B cell (primary cell): ENCODE measurements at regions not wholly inside any gene's neighbourhood (a gene's known extent, or its start where the extent isn't known, plus 50 kb on each side); places are given as distances from the start of the nearest gene placed in this dataset.

ENCODE experiments used
- EZH2 ChIP-seq: IDR thresholded peaks from 2 replicates; pipeline ENCODE4 v1.6.1; 2012; ENCODE audit warnings: borderline replicate concordance, low read depth, mild to moderate bottlenecking, moderate library complexity, low read length; ENCODE audit not compliant: insufficient read depth, poor library complexity, severe bottlenecking
- TF ChIP-seq, protein P1 (sequence below): fragments of 200-600 bp; IDR thresholded peaks from one replicate; pipeline ENCODE4 v1.8.0; 2022; ENCODE audit warnings: antibody characterized with exemption, mild to moderate bottlenecking

DNA sequence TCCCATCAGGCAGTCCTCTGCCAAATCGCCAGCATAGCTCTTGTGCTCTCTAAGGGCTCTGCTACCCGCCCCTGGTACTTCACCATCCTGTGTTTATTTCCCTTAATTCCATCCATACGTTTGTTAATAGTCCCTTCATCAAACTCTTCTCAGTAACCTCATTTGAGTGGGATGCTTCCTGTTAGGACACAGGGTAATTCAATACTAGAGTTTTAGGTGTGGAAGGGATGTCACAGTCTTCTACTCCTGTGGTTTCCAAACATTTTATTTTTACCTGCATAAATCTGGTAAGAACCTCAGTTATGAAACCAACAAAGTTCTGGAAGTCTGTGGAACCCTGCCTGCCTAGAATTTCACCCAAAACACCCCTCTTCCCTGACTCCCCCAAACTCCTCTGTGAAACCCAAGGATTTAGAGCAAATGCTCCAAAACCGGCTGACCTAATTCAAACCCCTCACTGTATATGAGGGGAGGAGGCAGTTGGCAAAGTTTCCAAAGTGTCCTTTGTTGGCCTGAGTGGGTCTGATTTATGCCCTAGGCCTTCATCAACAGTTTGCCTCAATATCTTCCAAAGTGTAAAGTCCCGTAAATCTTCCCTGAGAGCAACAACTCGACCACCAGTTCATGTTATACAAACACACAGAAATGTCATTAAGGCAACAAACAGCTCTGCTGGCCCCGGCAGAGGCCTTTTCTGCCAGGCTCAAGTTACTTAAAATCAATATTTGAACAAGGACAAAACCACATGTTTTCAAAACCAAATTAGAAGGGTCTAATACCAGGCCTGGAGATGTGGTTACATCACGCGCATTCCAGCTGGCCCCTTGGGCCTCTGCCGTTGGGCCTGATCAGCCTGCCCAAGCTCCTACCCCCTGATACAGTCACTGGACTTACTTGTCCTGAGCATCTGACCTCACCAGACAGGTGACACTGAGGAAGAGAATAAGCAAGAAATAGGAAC lies 82.4 kb upstream of the FGGY start:
- TF ChIP-seq, protein P1, sequence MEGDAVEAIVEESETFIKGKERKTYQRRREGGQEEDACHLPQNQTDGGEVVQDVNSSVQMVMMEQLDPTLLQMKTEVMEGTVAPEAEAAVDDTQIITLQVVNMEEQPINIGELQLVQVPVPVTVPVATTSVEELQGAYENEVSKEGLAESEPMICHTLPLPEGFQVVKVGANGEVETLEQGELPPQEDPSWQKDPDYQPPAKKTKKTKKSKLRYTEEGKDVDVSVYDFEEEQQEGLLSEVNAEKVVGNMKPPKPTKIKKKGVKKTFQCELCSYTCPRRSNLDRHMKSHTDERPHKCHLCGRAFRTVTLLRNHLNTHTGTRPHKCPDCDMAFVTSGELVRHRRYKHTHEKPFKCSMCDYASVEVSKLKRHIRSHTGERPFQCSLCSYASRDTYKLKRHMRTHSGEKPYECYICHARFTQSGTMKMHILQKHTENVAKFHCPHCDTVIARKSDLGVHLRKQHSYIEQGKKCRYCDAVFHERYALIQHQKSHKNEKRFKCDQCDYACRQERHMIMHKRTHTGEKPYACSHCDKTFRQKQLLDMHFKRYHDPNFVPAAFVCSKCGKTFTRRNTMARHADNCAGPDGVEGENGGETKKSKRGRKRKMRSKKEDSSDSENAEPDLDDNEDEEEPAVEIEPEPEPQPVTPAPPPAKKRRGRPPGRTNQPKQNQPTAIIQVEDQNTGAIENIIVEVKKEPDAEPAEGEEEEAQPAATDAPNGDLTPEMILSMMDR: no peak
- no peak for TF ChIP-seq EZH2
